OCI-LY1 (cell line): ENCODE measurements at regions not wholly inside any gene's neighbourhood (a gene's known extent, or its start where the extent isn't known, plus 50 kb on each side); places are given as distances from the start of the nearest gene placed in this dataset.

ENCODE experiments used
- EZH2 ChIP-seq: fragments of 200-600 bp; sonication (generic), shearing (Covaris generic); IDR thresholded peaks from 2 replicates; pipeline ENCODE4 v1.8.0; 2017; ENCODE audit warnings: borderline replicate concordance, mixed run types, mild to moderate bottlenecking, antibody characterized with exemption, low read length, moderate library complexity, mixed read lengths
- TF ChIP-seq, protein P1 (sequence below): fragments of 200-600 bp; sonication (generic), shearing (Covaris generic); IDR thresholded peaks from 2 replicates; pipeline ENCODE4 v1.5.1; 2017; ENCODE audit warnings: mild to moderate bottlenecking, antibody characterized with exemption, low read length, moderate library complexity, mixed read lengths

DNA sequence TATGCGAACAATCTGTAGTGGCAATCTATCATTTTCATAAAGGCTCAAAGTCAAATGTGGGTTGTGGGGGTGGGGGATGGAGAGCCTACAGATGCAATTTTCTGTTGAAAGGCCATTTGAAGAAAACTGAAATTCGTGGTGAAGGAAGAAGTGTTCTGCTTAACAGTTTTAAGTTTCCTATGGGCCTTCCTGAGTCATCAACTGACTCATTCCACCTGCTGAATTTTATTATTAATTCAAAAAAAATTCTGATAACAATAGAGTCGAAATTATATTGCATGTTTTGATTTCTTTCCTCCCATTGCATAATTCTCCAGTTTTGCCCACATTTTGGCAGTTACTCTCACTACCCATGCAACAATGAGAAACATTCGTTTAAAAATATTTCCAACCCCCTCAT is 622.3 kb upstream of the ARID1B start:
- TF ChIP-seq, protein P1, sequence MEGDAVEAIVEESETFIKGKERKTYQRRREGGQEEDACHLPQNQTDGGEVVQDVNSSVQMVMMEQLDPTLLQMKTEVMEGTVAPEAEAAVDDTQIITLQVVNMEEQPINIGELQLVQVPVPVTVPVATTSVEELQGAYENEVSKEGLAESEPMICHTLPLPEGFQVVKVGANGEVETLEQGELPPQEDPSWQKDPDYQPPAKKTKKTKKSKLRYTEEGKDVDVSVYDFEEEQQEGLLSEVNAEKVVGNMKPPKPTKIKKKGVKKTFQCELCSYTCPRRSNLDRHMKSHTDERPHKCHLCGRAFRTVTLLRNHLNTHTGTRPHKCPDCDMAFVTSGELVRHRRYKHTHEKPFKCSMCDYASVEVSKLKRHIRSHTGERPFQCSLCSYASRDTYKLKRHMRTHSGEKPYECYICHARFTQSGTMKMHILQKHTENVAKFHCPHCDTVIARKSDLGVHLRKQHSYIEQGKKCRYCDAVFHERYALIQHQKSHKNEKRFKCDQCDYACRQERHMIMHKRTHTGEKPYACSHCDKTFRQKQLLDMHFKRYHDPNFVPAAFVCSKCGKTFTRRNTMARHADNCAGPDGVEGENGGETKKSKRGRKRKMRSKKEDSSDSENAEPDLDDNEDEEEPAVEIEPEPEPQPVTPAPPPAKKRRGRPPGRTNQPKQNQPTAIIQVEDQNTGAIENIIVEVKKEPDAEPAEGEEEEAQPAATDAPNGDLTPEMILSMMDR, result no peak
- no peak for TF ChIP-seq EZH2
